ENCODE measurements at regions not wholly inside any gene's neighbourhood (a gene's known extent, or its start where the extent isn't known, plus 50 kb on each side); places are given as distances from the start of the nearest gene placed in this dataset.
"Not testable (repeated sequence)": the region's sequence is repeated elsewhere in the genome, so short reads cannot be mapped to it uniquely, and the experiment has no call there.

GRCh38 chr7:67484244-67484751, 487.7 kb downstream of the TYW1 start:
- DNase-seq = peak; percentile 59

GRCh38 chr7:67486401-67486800, 489.8 kb downstream of the TYW1 start:
- DNase-seq = no peak

- DNase-seq = no peak
These were observed 490.7 kb downstream of the TYW1 start for GRCh38 chr7:67487316-67487715.

GRCh38 chr7:67489881-67490280, 493.2 kb downstream of the TYW1 start:
- no peak for DNase-seq

- DNase-seq = peak; percentile 70
These were observed 496.7 kb downstream of the TYW1 start for GRCh38 chr7:67493366-67493765.

GRCh38 chr7:67496589-67496988, 500.0 kb downstream of the TYW1 start:
- DNase-seq = no peak

- not testable (repeated sequence) for DNase-seq
These were observed 501.3 kb downstream of the TYW1 start for GRCh38 chr7:67497914-67498313.

- no peak for DNase-seq
These were observed 506.3 kb downstream of the TYW1 start for GRCh38 chr7:67502929-67503328.

- no peak for DNase-seq
These were observed 508.8 kb downstream of the TYW1 start for GRCh38 chr7:67505449-67505848.

- DNase-seq = no peak
These were observed 515.8 kb downstream of the TYW1 start for GRCh38 chr7:67512481-67512880.

- no peak for DNase-seq
These were observed 521.9 kb downstream of the TYW1 start for GRCh38 chr7:67518580-67518979.

- no peak for DNase-seq
These were observed 522.5 kb downstream of the TYW1 start for GRCh38 chr7:67519171-67519570.

GRCh38 chr7:67522504-67522903, 525.9 kb downstream of the TYW1 start:
- no peak for DNase-seq

GRCh38 chr7:67523713-67524112, 527.1 kb downstream of the TYW1 start:
- no peak for DNase-seq

GRCh38 chr7:67525588-67525987, 529.0 kb downstream of the TYW1 start:
- no peak for DNase-seq

- no peak for DNase-seq
These were observed 538.8 kb downstream of the TYW1 start for GRCh38 chr7:67535241-67535989.

GRCh38 chr7:67542916-67543315, 546.3 kb downstream of the TYW1 start:
- no peak for DNase-seq

- no peak for DNase-seq
These were observed 550.7 kb downstream of the TYW1 start for GRCh38 chr7:67547183-67547907.

GRCh38 chr7:67549126-67549525, 552.5 kb downstream of the TYW1 start:
- DNase-seq = no peak

GRCh38 chr7:67550801-67551436, 554.3 kb downstream of the TYW1 start:
- no peak for DNase-seq

- DNase-seq = no peak
These were observed 556.1 kb downstream of the TYW1 start for GRCh38 chr7:67552738-67553137.

- DNase-seq = peak; percentile 41
These were observed 556.7 kb downstream of the TYW1 start for GRCh38 chr7:67553378-67553777.

GRCh38 chr7:67554986-67555385, 558.4 kb downstream of the TYW1 start:
- DNase-seq = no peak

- no peak for DNase-seq
These were observed 568.3 kb downstream of the TYW1 start for GRCh38 chr7:67564959-67565358.

All from DMS 273 treated with DMSO at 0.1 percent for 48 hours (cell line).